Liver (tissue), 3 donors: ENCODE measurements at regions not wholly inside any gene's neighbourhood (a gene's known extent, or its start where the extent isn't known, plus 50 kb on each side); places are given as distances from the start of the nearest gene placed in this dataset.

Source experiments
- RAD21 ChIP-seq, 2 donors: IDR thresholded peaks; 2 replicates each; pipeline ENCODE4 v1.6.1; 2016; ENCODE audit warnings: antibody characterized with exemption in 2 of 2, mild to moderate bottlenecking in 2 of 2
- RXRA ChIP-seq, 2 donors: IDR thresholded peaks; 2 replicates each; pipeline ENCODE4 v1.6.1; 2017 to 2018; ENCODE audit warnings: antibody characterized with exemption in 2 of 2, mild to moderate bottlenecking in 1 of 2
- TAF1 ChIP-seq: conservative IDR thresholded peaks from 2 replicates; pipeline ENCODE4 v1.6.1; 2016; ENCODE audit warnings: antibody characterized with exemption, mild to moderate bottlenecking
- YY1 ChIP-seq: IDR thresholded peaks from 2 replicates; pipeline ENCODE4 v1.6.1; 2016; ENCODE audit warnings: antibody characterized with exemption, mild to moderate bottlenecking
- TF ChIP-seq, protein P1 (sequence below): fragments of 150-350 bp; IDR thresholded peaks from 2 replicates; pipeline ENCODE4 v1.5.1; 2017; ENCODE audit warnings: improper control_type of control experiment, low read depth, low read length; ENCODE audit not compliant: missing input control
- TF ChIP-seq, protein P2 (sequence below): IDR thresholded peaks from 2 replicates; pipeline ENCODE4 v1.6.1; 2016; ENCODE audit warnings: antibody characterized with exemption
- donor health status: healthy.
- donor health status: healthy.

DNA sequence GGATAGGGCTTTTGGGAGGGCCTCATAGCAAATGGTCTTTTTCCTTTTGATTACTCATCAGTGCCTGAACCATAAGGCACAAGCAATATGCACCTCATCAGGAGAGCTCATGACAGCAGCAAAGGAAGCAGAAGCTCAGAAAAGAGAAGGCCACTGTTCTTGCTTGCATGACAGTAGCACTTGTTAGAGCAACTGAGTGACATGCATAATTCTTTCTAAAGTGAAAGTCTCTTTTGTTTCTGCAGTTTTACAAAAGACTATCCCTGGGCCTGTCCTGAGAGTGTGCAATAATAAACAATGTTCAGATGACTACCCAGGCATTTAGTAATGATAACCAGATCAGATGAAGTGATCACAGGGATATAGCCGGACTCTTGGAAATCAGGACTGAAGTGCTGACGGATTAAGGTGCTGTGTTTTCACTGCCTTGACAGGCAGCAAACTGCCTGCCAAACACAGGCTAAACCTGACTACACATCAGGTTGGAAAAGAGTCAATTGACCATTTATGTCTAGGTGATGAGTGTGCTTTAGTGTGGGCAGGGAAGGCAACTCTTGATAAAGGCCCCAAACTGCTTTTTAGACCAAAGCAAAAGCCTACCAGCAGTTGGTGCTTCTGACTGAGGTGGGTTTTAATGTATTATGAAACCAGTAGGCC, 1860.3 kb downstream of the TP53TG3F start:
- TF ChIP-seq, protein P1, sequence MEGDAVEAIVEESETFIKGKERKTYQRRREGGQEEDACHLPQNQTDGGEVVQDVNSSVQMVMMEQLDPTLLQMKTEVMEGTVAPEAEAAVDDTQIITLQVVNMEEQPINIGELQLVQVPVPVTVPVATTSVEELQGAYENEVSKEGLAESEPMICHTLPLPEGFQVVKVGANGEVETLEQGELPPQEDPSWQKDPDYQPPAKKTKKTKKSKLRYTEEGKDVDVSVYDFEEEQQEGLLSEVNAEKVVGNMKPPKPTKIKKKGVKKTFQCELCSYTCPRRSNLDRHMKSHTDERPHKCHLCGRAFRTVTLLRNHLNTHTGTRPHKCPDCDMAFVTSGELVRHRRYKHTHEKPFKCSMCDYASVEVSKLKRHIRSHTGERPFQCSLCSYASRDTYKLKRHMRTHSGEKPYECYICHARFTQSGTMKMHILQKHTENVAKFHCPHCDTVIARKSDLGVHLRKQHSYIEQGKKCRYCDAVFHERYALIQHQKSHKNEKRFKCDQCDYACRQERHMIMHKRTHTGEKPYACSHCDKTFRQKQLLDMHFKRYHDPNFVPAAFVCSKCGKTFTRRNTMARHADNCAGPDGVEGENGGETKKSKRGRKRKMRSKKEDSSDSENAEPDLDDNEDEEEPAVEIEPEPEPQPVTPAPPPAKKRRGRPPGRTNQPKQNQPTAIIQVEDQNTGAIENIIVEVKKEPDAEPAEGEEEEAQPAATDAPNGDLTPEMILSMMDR: no peak
- no peak for TF ChIP-seq TAF1
- TF ChIP-seq RXRA (IDR thresholded peaks at IDR 0.05): no peak
- TF ChIP-seq YY1: no peak
- no peak for TF ChIP-seq RAD21 (IDR thresholded peaks at IDR 0.05)
- TF ChIP-seq, protein P2, sequence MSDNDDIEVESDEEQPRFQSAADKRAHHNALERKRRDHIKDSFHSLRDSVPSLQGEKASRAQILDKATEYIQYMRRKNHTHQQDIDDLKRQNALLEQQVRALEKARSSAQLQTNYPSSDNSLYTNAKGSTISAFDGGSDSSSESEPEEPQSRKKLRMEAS: no peak
